HCT116 (cell line): ENCODE measurements at regions not wholly inside any gene's neighbourhood (a gene's known extent, or its start where the extent isn't known, plus 50 kb on each side); places are given as distances from the start of the nearest gene placed in this dataset.

Experiments
- ATAC-seq: fragments of 200-7000 bp; cut with Tn5 transposase; 2 replicates; pipeline ENCODE4 v1.9.1; 2020; ENCODE audit warnings: mild to moderate bottlenecking, moderate library complexity
- BruUV-seq: library from RNA; stranded (reverse); fragments of 400-500 nt; replicated peaks from 2 replicates; lab custom pipeline; 2021; lab: Mats Ljungman, UMichigan
- CTCF ChIA-PET: fragments of 300-600 bp; sonication (Branson Sonifier 250); formaldehyde crosslinking; loops from one replicate; lab custom pipeline; 2021; ENCODE audit warnings: antibody characterized with exemption; lab: Charles Lee
- POLR2A ChIA-PET: fragments of 300-600, 350-600 bp; sonication (Branson Sonifier 250); formaldehyde crosslinking; loops from one replicate; lab custom pipeline; 2021; ENCODE audit warnings: antibody characterized with exemption; lab: Charles Lee
- RAD21 ChIA-PET, 2 experiments: fragments of 300-600 bp; sonication (Branson Sonifier 250); formaldehyde crosslinking; loops; one replicate each; lab custom pipeline; 2023; ENCODE audit warnings: low total read pairs in 2 of 2; ENCODE audit not compliant: uncharacterized antibody in 2 of 2, unreplicated experiment in 2 of 2, low non-redundant PET in 1 of 2; lab: Charles Lee
- DNase-seq: peaks from one replicate; pipeline ENCODE4 v3.0.0-alpha.2; 2010; ENCODE audit warnings: low read depth, low spot score
- H2AFZ ChIP-seq: fragments of 200-600 bp; shearing (Covaris generic), sonication (generic); 2 replicates; pipeline ENCODE4 v1.6.1; 2017; ENCODE audit warnings: low read depth, mixed run types, mixed read lengths, antibody characterized with exemption, low read length; ENCODE audit not compliant: poor library complexity, severe bottlenecking
- H3K27ac ChIP-seq: 2 replicates; pipeline ENCODE4 v1.5.1; 2012; ENCODE audit warnings: low read depth, low read length
- H3K27me3 ChIP-seq: fragments of 200-600 bp; sonication (generic); 2 replicates; pipeline ENCODE4 v1.6.1; 2016; ENCODE audit warnings: mixed run types, low read length, mixed read lengths; ENCODE audit not compliant: insufficient read depth
- H3K36me3 ChIP-seq, 2 experiments: fragments of 200-500 bp in 1 of 2; fragments of 200-600 bp in 1 of 2; sonication (Bioruptor generic) in 1 of 2; sonication (generic) in 1 of 2; 2 replicates each; pipeline versions ENCODE4 v1.5.1 to v1.6.1; 2014 to 2016; ENCODE audit warnings: low read length in 2 of 2, inconsistent platforms in 1 of 2, mixed read lengths in 1 of 2, mixed run types in 1 of 2; ENCODE audit not compliant: insufficient read depth in 2 of 2, control insufficient read depth in 1 of 2
- H3K4me1 ChIP-seq, 2 experiments: fragments of 200-600 bp in 1 of 2; sonication (generic) in 1 of 2; 2 replicates each; pipeline versions ENCODE4 v1.5.1 to v1.6.1; 2012 to 2017; ENCODE audit warnings: low read length in 2 of 2, inconsistent platforms in 1 of 2, mild to moderate bottlenecking in 1 of 2, mixed read lengths in 1 of 2, mixed run types in 1 of 2, moderate library complexity in 1 of 2; ENCODE audit not compliant: insufficient read depth in 2 of 2, control insufficient read depth in 1 of 2
- H3K4me2 ChIP-seq: fragments of 200-600 bp; sonication (generic); 2 replicates; pipeline ENCODE4 v1.6.1; 2017; ENCODE audit warnings: mixed run types, low read length, mixed read lengths
- H3K4me3 ChIP-seq, 2 experiments: fragments of 200-600 bp in 1 of 2; sonication (generic) in 1 of 2; replicated peaks in 1 of 2; 2 replicates each; pipeline ENCODE4 v1.5.1; 2011 to 2016; ENCODE audit warnings: low read length in 2 of 2, control low read depth in 1 of 2, low read depth in 1 of 2, mild to moderate bottlenecking in 1 of 2, mixed read lengths in 1 of 2, mixed run types in 1 of 2
- H3K79me2 ChIP-seq: fragments of 200-600 bp; sonication (generic); 2 replicates; pipeline ENCODE4 v1.6.1; 2017; ENCODE audit warnings: mild to moderate bottlenecking, mixed run types, low read length, moderate library complexity, mixed read lengths; ENCODE audit not compliant: insufficient read depth
- H3K9ac ChIP-seq: fragments of 200-600 bp; sonication (generic); 2 replicates; pipeline ENCODE4 v1.6.1; 2016; ENCODE audit warnings: low read length, mixed read lengths
- H3K9me2 ChIP-seq: fragments of 200-600 bp; sonication (generic), shearing (Covaris generic); 2 replicates; pipeline ENCODE4 v1.6.1; 2017; ENCODE audit warnings: mixed run types, mild to moderate bottlenecking, moderate library complexity; ENCODE audit not compliant: insufficient read depth
- H3K9me3 ChIP-seq, 2 experiments: fragments of 200-500 bp in 1 of 2; fragments of 200-600 bp in 1 of 2; sonication (Bioruptor generic) in 1 of 2; sonication (generic) in 1 of 2; 2 replicates each; pipeline ENCODE4 v1.6.1; 2014 to 2017; ENCODE audit warnings: low read length in 2 of 2, mixed read lengths in 2 of 2, inconsistent platforms in 1 of 2, low read depth in 1 of 2, mild to moderate bottlenecking in 1 of 2, mixed run types in 1 of 2, moderate library complexity in 1 of 2; ENCODE audit not compliant: control insufficient read depth in 1 of 2, insufficient read depth in 1 of 2
- H4K20me1 ChIP-seq: fragments of 200-600 bp; sonication (generic), shearing (Covaris generic); 2 replicates; pipeline ENCODE4 v1.6.1; 2017; ENCODE audit warnings: mixed run types, mild to moderate bottlenecking, moderate library complexity; ENCODE audit not compliant: insufficient read depth
- CBX3 ChIP-seq: IDR thresholded peaks from 2 replicates; pipeline ENCODE4 v1.6.1; 2012; ENCODE audit warnings: low read depth
- EGR1 ChIP-seq: IDR thresholded peaks from 2 replicates; pipeline ENCODE4 v1.6.1; 2012; ENCODE audit warnings: low read depth
- EZH2 ChIP-seq: fragments of 200-600 bp; sonication (generic); IDR thresholded peaks from 2 replicates; pipeline ENCODE4 v1.6.1; 2017; ENCODE audit warnings: antibody characterized with exemption, mixed run types
- EZH2phosphoT487 ChIP-seq: fragments of 200-600 bp; IDR thresholded peaks from 2 replicates; pipeline ENCODE4 v1.6.1; 2018; ENCODE audit warnings: antibody characterized with exemption, borderline replicate concordance
- FOSL1 ChIP-seq: IDR thresholded peaks from 2 replicates; pipeline ENCODE4 v1.6.1; 2012; ENCODE audit warnings: low read depth
- JUND ChIP-seq: IDR thresholded peaks from 2 replicates; pipeline ENCODE4 v1.6.1; 2012
- POLR2A ChIP-seq: IDR thresholded peaks from 2 replicates; pipeline ENCODE4 v1.7.0; 2011; ENCODE audit warnings: borderline replicate concordance; ENCODE audit not compliant: insufficient read depth, insufficient read length; ENCODE audit errors: extremely low read depth
- POLR2AphosphoS5 ChIP-seq: IDR thresholded peaks from 2 replicates; pipeline ENCODE4 v1.6.1; 2011; ENCODE audit warnings: mild to moderate bottlenecking, low read depth, low read length, moderate library complexity
- RAD21 ChIP-seq: IDR thresholded peaks from 2 replicates; pipeline ENCODE4 v1.6.1; 2012; ENCODE audit warnings: low read depth, mild to moderate bottlenecking
- SIN3A ChIP-seq: IDR thresholded peaks from 2 replicates; pipeline ENCODE4 v1.6.1; 2012; ENCODE audit warnings: low read depth
- SP1 ChIP-seq: IDR thresholded peaks from 2 replicates; pipeline ENCODE4 v1.6.1; 2012; ENCODE audit warnings: low read depth
- ZBTB33 ChIP-seq: IDR thresholded peaks from 2 replicates; pipeline ENCODE4 v1.6.1; 2011; ENCODE audit warnings: mild to moderate bottlenecking, low read length, moderate library complexity; ENCODE audit not compliant: insufficient replicate concordance; ENCODE audit errors: extremely low read depth
- ZFX ChIP-seq: fragments of 450-650 bp; IDR thresholded peaks from 2 replicates; pipeline ENCODE4 v1.6.1; 2017
- ZNF274 ChIP-seq: fragments of 200-500 bp; sonication (Bioruptor generic); IDR thresholded peaks from 2 replicates; pipeline ENCODE4 v1.6.1; 2014; ENCODE audit warnings: mild to moderate bottlenecking, low read depth, low read length, inconsistent platforms
- intact Hi-C: fragments of 100-400 bp; cut with micrococcal nuclease; formaldehyde crosslinking; loops from 2 replicates; pipeline ENCODE4 v1.10.0; 2022
- TF ChIP-seq, protein P1 (sequence below): IDR thresholded peaks from 2 replicates; pipeline ENCODE4 v1.6.1; 2012
- TF ChIP-seq, protein P2 (sequence below): IDR thresholded peaks from 2 replicates; pipeline ENCODE4 v1.6.1; 2012
- TF ChIP-seq, protein P3 (sequence below): IDR thresholded peaks from 2 replicates; pipeline ENCODE4 v1.6.1; 2012; ENCODE audit warnings: low read depth

- CTCF ChIA-PET, result no interaction called here
- POLR2A ChIA-PET, result no interaction called here
- no peaks in the 10 kb centered on the region for H4K20me1 ChIP-seq
- RAD21 ChIA-PET, result no interaction called here
- no peak overlapping the region for H3K4me3 ChIP-seq
- H3K9ac ChIP-seq, result no peak overlapping the region
- BruUV-seq, result no TSS peak
- no peak overlapping the region for H3K4me2 ChIP-seq
- no peak overlapping the region for H3K27ac ChIP-seq
- DNase-seq, result no peak
- H3K9me3 ChIP-seq, result no peaks in the 10 kb centered on the region
- H3K27me3 ChIP-seq, result no peaks in the 10 kb centered on the region
- no peaks in the 10 kb centered on the region for H3K9me2 ChIP-seq
- TF ChIP-seq EGR1 (no peak), EZH2 (no peak)
- no peak for ATAC-seq
- peak overlapping the region; percentile 38 for H2AFZ ChIP-seq
- peaks cover 14 to 36% of the 10 kb centered on the region in 2 experiments for H3K4me1 ChIP-seq
- intact Hi-C loops, result no loop called here
- H3K79me2 ChIP-seq, result no peaks in the 10 kb centered on the region
- no peaks in the 10 kb centered on the region; a peak in 1 of 4 replicates for H3K36me3 ChIP-seq
Measured at GRCh38 chr6:90372450-90372849, 75.8 kb upstream of the BACH2 start.

- no peaks in the 10 kb centered on the region; a peak in 1 of 4 replicates for H3K36me3 ChIP-seq
- no peak overlapping the region for H3K4me3 ChIP-seq
- H3K79me2 ChIP-seq, result no peaks in the 10 kb centered on the region
- intact Hi-C loops, result no loop called here
- POLR2A ChIA-PET, result no interaction called here
- no peaks in the 10 kb centered on the region for H4K20me1 ChIP-seq
- no peaks in the 10 kb centered on the region for H3K9me3 ChIP-seq
- no peak overlapping the region for H3K4me2 ChIP-seq
- peaks cover 14 to 27% of the 10 kb centered on the region in 2 experiments for H3K4me1 ChIP-seq
- CTCF ChIA-PET, result no interaction called here
- no peak overlapping the region for H3K9ac ChIP-seq
- peak overlapping the region; percentile 24 for H2AFZ ChIP-seq
- no TSS peak for BruUV-seq
- H3K27me3 ChIP-seq, result no peaks in the 10 kb centered on the region
- no peaks in the 10 kb centered on the region for H3K9me2 ChIP-seq
- no peak overlapping the region for H3K27ac ChIP-seq
- no peak for DNase-seq
- no peak for ATAC-seq
- RAD21 ChIA-PET, result no interaction called here
- no peak for TF ChIP-seq ZFX
- TF ChIP-seq, protein P1, sequence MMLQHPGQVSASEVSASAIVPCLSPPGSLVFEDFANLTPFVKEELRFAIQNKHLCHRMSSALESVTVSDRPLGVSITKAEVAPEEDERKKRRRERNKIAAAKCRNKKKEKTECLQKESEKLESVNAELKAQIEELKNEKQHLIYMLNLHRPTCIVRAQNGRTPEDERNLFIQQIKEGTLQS, result no peak
- TF ChIP-seq ZBTB33, result no peak
- TF ChIP-seq POLR2A, result no peak
- TF ChIP-seq RAD21, result no peak
- TF ChIP-seq EGR1, result no peak
- no peak for TF ChIP-seq JUND
- no peak for TF ChIP-seq SP1
- no peak for TF ChIP-seq EZH2phosphoT487
- TF ChIP-seq, protein P2, sequence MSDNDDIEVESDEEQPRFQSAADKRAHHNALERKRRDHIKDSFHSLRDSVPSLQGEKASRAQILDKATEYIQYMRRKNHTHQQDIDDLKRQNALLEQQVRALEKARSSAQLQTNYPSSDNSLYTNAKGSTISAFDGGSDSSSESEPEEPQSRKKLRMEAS, result no peak
- TF ChIP-seq FOSL1, result no peak
- TF ChIP-seq POLR2AphosphoS5, result no peak
- TF ChIP-seq, protein P3, sequence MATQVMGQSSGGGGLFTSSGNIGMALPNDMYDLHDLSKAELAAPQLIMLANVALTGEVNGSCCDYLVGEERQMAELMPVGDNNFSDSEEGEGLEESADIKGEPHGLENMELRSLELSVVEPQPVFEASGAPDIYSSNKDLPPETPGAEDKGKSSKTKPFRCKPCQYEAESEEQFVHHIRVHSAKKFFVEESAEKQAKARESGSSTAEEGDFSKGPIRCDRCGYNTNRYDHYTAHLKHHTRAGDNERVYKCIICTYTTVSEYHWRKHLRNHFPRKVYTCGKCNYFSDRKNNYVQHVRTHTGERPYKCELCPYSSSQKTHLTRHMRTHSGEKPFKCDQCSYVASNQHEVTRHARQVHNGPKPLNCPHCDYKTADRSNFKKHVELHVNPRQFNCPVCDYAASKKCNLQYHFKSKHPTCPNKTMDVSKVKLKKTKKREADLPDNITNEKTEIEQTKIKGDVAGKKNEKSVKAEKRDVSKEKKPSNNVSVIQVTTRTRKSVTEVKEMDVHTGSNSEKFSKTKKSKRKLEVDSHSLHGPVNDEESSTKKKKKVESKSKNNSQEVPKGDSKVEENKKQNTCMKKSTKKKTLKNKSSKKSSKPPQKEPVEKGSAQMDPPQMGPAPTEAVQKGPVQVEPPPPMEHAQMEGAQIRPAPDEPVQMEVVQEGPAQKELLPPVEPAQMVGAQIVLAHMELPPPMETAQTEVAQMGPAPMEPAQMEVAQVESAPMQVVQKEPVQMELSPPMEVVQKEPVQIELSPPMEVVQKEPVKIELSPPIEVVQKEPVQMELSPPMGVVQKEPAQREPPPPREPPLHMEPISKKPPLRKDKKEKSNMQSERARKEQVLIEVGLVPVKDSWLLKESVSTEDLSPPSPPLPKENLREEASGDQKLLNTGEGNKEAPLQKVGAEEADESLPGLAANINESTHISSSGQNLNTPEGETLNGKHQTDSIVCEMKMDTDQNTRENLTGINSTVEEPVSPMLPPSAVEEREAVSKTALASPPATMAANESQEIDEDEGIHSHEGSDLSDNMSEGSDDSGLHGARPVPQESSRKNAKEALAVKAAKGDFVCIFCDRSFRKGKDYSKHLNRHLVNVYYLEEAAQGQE, result no peak
- no peak for TF ChIP-seq ZNF274
- TF ChIP-seq CBX3, result no peak
- no peak for TF ChIP-seq SIN3A
Measured at GRCh38 chr6:90370493-90370959, 73.9 kb upstream of the BACH2 start.
